Stimulated activated memory B cell treated with anti-CD40 and anti-IgM and Interleukin-4, amounts not matched to agents 10 μg/mL and 1 μg/mL and 100 μg/mL, for 72 hours (primary cell): ENCODE measurements at regions not wholly inside any gene's neighbourhood (a gene's known extent, or its start where the extent isn't known, plus 50 kb on each side); places are given as distances from the start of the nearest gene placed in this dataset.

ENCODE experiments used
- ATAC-seq: fragments of 150-1000 bp; cut with Tn5 transposase; 2 replicates; pipeline ENCODE4 v1.10.0; 2021
- H3K27ac Mint-ChIP-seq: one replicate; pipeline ENCODE4 v1.8.0; 2022; ENCODE audit warnings: mild to moderate bottlenecking, mixed read lengths
- H3K27me3 Mint-ChIP-seq: one replicate; pipeline ENCODE4 v1.8.0; 2022; ENCODE audit warnings: mixed read lengths
- H3K36me3 Mint-ChIP-seq: one replicate; pipeline ENCODE4 v1.8.0; 2022; ENCODE audit warnings: mixed read lengths
- H3K4me1 Mint-ChIP-seq: one replicate; pipeline ENCODE4 v1.8.0; 2022; ENCODE audit warnings: mixed read lengths
- H3K4me3 Mint-ChIP-seq: one replicate; pipeline ENCODE4 v1.8.0; 2022; ENCODE audit warnings: mild to moderate bottlenecking, moderate library complexity, mixed read lengths
- H3K9me3 Mint-ChIP-seq: one replicate; pipeline ENCODE4 v1.8.0; 2022; ENCODE audit warnings: mixed read lengths

GRCh38 chr21:16535102-16535422 is 805.3 kb downstream of the USP25 start:
- Mint-ChIP-seq H3K4me1 (no peaks in the 10 kb centered on the region), H3K27ac (no peak overlapping the region), H3K27me3 (no peaks in the 10 kb centered on the region), H3K9me3 (peaks cover 3% of the 10 kb centered on the region), H3K36me3 (no peaks in the 10 kb centered on the region), H3K4me3 (no peak overlapping the region)
- ATAC-seq: no peak

- Mint-ChIP-seq H3K9me3 (no peaks in the 10 kb centered on the region), H3K4me1 (no peaks in the 10 kb centered on the region), H3K27ac (no peak overlapping the region), H3K27me3 (no peaks in the 10 kb centered on the region), H3K36me3 (no peaks in the 10 kb centered on the region), H3K4me3 (no peak overlapping the region)
- ATAC-seq: no peak
Observed at GRCh38 chr21:16535626-16536025, 805.8 kb downstream of the USP25 start.

- Mint-ChIP-seq H3K27ac (no peak overlapping the region), H3K4me1 (no peaks in the 10 kb centered on the region)
- no peak for ATAC-seq
Observed at GRCh38 chr21:16536140-16536539, 806.4 kb downstream of the USP25 start.

GRCh38 chr21:16536643-16537434 is 807.1 kb downstream of the USP25 start:
- H3K27me3 Mint-ChIP-seq: no peaks in the 10 kb centered on the region
- peaks cover 3% of the 10 kb centered on the region for H3K9me3 Mint-ChIP-seq
- no peaks in the 10 kb centered on the region for H3K4me1 Mint-ChIP-seq
- no peak overlapping the region for H3K27ac Mint-ChIP-seq
- no peaks in the 10 kb centered on the region for H3K36me3 Mint-ChIP-seq
- no peak for ATAC-seq
- no peak overlapping the region for H3K4me3 Mint-ChIP-seq

More at GRCh38 chr21:16536140-16536539, 806.4 kb downstream of the USP25 start:
- no peaks in the 10 kb centered on the region for H3K27me3 Mint-ChIP-seq
- no peaks in the 10 kb centered on the region for H3K9me3 Mint-ChIP-seq
- H3K36me3 Mint-ChIP-seq: no peaks in the 10 kb centered on the region
- H3K4me3 Mint-ChIP-seq: no peak overlapping the region

DNA sequence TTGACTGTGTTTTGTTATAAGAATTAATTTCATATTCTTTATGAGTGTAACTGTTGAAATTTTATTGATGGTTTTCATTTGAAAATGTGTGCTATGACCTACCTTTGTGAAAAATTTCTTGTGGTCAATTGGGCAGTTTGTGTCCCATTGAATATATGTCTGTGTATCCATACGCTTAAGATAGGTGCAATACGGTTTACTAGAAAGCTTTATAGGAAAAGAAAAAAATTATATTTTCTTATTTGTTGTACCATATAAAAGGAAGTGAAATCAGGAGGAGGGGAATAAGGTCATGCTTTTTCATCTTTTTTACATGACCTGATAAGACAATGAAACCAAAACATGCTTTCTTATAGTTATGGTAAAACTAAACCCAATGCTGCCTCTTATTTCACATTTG is 807.7 kb downstream of the USP25 start:
- Mint-ChIP-seq H3K27me3 (no peaks in the 10 kb centered on the region), H3K27ac (no peak overlapping the region), H3K9me3 (peaks cover 3% of the 10 kb centered on the region), H3K4me3 (no peak overlapping the region), H3K4me1 (no peaks in the 10 kb centered on the region), H3K36me3 (no peaks in the 10 kb centered on the region)
- no peak for ATAC-seq

- Mint-ChIP-seq H3K9me3 (peaks cover 3% of the 10 kb centered on the region), H3K4me3 (no peak overlapping the region), H3K27ac (no peak overlapping the region), H3K4me1 (no peaks in the 10 kb centered on the region), H3K27me3 (no peaks in the 10 kb centered on the region), H3K36me3 (no peaks in the 10 kb centered on the region)
- ATAC-seq: no peak
Observed at GRCh38 chr21:16538405-16538804, 808.6 kb downstream of the USP25 start.

DNA sequence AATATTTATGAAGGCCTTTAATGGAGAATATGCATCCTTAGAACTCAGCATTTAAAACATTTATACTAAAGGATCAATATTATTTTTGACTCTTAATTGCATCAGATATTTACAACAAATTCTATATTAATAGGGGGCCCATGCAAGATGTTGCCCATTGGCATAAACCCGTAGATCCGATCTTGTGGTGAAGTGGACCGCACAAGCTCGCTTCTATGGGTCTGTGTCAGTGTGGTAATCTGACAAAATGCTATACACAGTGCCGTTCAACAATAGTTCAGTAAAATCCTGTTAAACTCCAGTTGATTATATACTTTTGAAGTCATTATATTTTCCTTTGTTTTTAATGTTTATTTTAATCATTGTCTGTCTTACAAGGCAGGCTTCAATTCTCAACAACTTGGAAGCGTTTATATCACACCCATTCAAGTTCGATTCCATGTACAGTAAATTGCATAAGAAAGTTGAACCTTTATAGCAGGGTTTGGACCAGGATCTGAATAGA is 809.2 kb downstream of the USP25 start:
- H3K27me3 Mint-ChIP-seq: no peaks in the 10 kb centered on the region
- no peak overlapping the region for H3K27ac Mint-ChIP-seq
- peaks cover 3% of the 10 kb centered on the region for H3K9me3 Mint-ChIP-seq

GRCh38 chr21:16540966-16541727 is 811.4 kb downstream of the USP25 start:
- Mint-ChIP-seq H3K36me3 (no peaks in the 10 kb centered on the region), H3K27me3 (no peaks in the 10 kb centered on the region), H3K4me1 (no peaks in the 10 kb centered on the region), H3K4me3 (no peak overlapping the region), H3K9me3 (peaks cover 3% of the 10 kb centered on the region), H3K27ac (no peak overlapping the region)
- ATAC-seq: no peak

More for the DNA sequence above, 809.2 kb downstream of the USP25 start:
- ATAC-seq: no peak
- Mint-ChIP-seq H3K4me3 (no peak overlapping the region), H3K4me1 (no peaks in the 10 kb centered on the region), H3K36me3 (no peaks in the 10 kb centered on the region)

GRCh38 chr21:16550118-16550517 is 820.3 kb downstream of the USP25 start:
- Mint-ChIP-seq H3K27ac (no peak overlapping the region), H3K9me3 (peaks cover 3% of the 10 kb centered on the region), H3K4me1 (no peaks in the 10 kb centered on the region), H3K27me3 (no peaks in the 10 kb centered on the region), H3K4me3 (no peak overlapping the region), H3K36me3 (no peaks in the 10 kb centered on the region)
- no peak for ATAC-seq

- no peak for ATAC-seq
- Mint-ChIP-seq H3K27ac (no peak overlapping the region), H3K36me3 (no peaks in the 10 kb centered on the region), H3K4me1 (no peaks in the 10 kb centered on the region), H3K9me3 (peaks cover 3% of the 10 kb centered on the region), H3K27me3 (no peaks in the 10 kb centered on the region), H3K4me3 (no peak overlapping the region)
Observed at GRCh38 chr21:16550917-16551741, 821.3 kb downstream of the USP25 start.

DNA sequence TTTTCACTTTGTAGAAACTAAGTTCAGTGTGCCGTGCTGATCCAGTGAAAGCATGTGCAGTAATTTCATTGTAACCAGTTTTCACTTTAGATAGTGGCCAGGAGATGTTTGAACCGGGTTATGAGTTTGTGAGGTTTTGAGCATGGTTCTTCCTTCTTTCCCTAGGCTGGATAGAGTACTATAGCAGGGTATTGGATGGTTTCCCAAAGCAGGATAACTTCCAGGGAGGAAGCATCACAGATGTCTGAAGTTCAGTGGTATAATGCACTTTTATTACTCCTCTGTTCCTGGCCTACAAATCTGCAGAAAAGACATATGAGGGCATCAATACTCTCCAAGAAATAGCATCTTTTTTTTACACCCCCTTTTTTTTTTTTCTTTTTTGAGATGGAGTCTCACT is 823.1 kb downstream of the USP25 start:
- H3K9me3 Mint-ChIP-seq: peaks cover 3% of the 10 kb centered on the region
- H3K4me1 Mint-ChIP-seq: no peaks in the 10 kb centered on the region
- no peaks in the 10 kb centered on the region for H3K27me3 Mint-ChIP-seq
- no peaks in the 10 kb centered on the region for H3K36me3 Mint-ChIP-seq
- ATAC-seq: no peak
- H3K4me3 Mint-ChIP-seq: no peak overlapping the region
- no peak overlapping the region for H3K27ac Mint-ChIP-seq

DNA sequence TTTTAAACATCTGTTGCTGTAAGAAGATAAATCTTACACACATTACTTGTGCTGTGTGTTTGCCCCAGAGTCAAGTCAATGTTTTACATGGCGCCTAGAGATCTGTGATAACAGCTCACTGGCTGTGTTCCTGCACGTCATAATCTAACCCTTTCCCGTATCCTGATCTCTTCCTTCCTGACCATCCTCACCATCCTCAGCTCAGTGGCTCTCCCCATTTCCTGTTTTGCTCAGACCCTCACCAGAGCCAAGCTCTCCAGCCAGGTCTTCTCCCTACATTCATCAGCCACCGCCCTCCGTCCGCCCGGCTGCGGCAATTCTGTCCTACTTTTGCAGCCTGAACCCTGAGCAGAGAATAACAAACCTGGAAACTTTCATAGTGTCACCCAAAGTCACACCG is 824.7 kb downstream of the USP25 start:
- Mint-ChIP-seq H3K9me3 (peaks cover 3% of the 10 kb centered on the region), H3K27me3 (no peaks in the 10 kb centered on the region), H3K27ac (no peak overlapping the region), H3K4me1 (no peaks in the 10 kb centered on the region), H3K36me3 (no peaks in the 10 kb centered on the region), H3K4me3 (no peak overlapping the region)
- no peak for ATAC-seq

DNA sequence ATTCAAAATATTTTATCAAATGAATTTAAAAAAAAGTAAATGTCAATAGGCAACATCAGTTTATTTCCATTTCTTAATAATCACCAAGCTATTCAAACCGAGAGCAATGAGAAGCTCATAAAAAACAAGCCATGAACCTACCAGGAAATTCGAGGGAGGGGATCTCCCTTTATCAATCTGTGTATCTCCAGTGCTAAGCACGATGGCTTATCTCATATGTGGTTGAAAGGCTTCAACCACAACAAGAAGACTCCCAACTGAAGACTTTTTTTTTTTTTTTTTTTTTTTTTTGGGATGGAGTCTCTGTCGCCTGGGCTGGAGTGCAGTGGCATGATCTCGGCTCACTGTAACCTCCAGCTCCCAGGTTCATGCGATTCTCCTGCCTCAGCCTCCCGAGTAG is 833.3 kb downstream of the USP25 start:
- H3K27me3 Mint-ChIP-seq: no peaks in the 10 kb centered on the region
- no peak for ATAC-seq
- no peaks in the 10 kb centered on the region for H3K4me1 Mint-ChIP-seq
- H3K4me3 Mint-ChIP-seq: no peak overlapping the region
- no peaks in the 10 kb centered on the region for H3K9me3 Mint-ChIP-seq
- H3K27ac Mint-ChIP-seq: no peak overlapping the region
- no peaks in the 10 kb centered on the region for H3K36me3 Mint-ChIP-seq

- peak; percentile 20 for ATAC-seq
- Mint-ChIP-seq H3K4me1 (no peaks in the 10 kb centered on the region), H3K27ac (no peak overlapping the region), H3K36me3 (no peaks in the 10 kb centered on the region), H3K27me3 (no peaks in the 10 kb centered on the region), H3K4me3 (no peak overlapping the region), H3K9me3 (no peaks in the 10 kb centered on the region)
Observed at GRCh38 chr21:16563795-16564194, 834.0 kb downstream of the USP25 start.

DNA sequence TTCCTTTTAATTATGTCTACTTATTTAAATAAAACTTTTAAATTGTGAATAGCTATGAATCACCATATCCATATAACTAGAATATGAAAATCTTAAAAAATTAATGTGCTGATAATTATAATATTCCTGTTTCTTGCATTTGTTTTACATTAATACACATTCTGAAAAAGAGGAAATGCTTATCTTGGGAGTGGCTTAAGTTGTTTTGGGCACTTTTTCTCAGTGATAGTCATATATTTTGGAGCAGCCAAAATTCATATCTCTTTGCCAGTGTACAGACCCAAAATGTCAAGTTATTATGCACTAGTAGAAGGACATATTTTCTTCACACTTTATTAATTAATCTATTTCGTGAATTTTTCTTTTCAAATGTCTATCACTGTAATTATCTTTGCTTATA is 838.5 kb downstream of the USP25 start:
- H3K36me3 Mint-ChIP-seq: no peaks in the 10 kb centered on the region
- no peaks in the 10 kb centered on the region for H3K9me3 Mint-ChIP-seq
- no peaks in the 10 kb centered on the region for H3K27me3 Mint-ChIP-seq
- no peak overlapping the region for H3K4me3 Mint-ChIP-seq
- ATAC-seq: no peak
- H3K27ac Mint-ChIP-seq: no peak overlapping the region
- no peaks in the 10 kb centered on the region for H3K4me1 Mint-ChIP-seq
